ENCODE measurements at regions not wholly inside any gene's neighbourhood (a gene's known extent, or its start where the extent isn't known, plus 50 kb on each side); places are given as distances from the start of the nearest gene placed in this dataset.

DNA sequence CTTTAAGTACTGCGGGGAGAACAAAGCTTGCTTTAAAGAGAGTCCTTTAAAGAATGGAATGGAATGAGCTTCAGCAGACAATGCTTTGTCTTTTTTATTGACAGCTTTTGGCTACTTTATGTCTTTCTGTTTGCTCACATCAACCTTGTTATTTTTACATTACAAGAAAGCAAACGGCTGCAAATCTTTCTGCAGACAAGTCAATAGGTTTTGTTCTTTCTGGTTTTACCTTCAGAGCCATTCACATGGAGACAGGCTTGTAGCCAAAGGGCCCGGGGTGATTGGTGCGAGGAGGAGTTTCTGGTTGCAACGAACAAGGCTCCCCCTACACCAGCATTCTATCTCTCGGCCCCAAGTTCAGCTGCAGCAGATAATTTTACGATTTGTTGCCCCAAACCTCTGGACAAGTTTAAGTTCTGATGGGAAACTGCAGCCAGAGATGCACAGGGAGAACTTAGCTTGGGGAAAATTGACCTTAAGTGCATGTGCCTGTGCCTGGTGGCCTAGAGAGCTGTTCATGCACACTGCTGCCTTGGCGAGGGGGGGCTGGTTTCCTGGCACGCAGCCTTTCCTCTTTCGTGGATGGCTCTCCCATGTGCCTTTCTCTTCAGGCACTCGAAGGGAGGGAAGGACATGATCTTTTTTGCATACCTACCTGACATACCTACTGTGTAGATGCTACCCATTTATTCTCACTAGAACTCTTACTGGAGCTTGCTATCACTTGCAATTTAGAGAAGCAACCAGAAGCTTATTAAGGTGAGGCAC is 543.2 kb downstream of the DCDC2C start:
- no peak for DNase-seq
- no peak for TF ChIP-seq GATA1 (IDR thresholded peaks at IDR 0.05; ENCODE audit: low read depth, low read length)
- TF ChIP-seq POLR2A (IDR thresholded peaks at IDR 0.05; ENCODE audit: low read length) = no peak

DNA sequence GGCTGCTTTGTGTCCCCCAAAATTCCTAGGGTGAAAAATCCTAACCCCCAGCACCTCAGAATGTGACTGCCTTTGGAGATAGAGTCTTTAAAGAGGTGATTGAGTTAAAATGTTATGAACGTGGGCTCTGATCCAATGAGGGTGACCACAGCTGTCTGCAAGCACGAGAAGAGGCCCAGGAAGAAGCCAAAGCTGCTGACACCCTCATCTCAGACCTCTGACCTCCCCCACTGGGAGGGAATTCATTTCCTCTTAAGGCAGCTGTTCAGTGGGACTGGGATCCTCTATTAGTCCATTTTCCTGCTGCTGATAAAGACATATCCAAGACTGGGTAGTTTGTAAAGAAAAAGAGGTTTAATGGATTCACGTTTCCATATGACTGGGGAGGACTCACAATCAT is 544.4 kb downstream of the DCDC2C start:
- no peak for DNase-seq
- TF ChIP-seq POLR2A (IDR thresholded peaks at IDR 0.05; ENCODE audit: low read length) = no peak
- no peak for TF ChIP-seq GATA1 (IDR thresholded peaks at IDR 0.05; ENCODE audit: low read depth, low read length)

DNA sequence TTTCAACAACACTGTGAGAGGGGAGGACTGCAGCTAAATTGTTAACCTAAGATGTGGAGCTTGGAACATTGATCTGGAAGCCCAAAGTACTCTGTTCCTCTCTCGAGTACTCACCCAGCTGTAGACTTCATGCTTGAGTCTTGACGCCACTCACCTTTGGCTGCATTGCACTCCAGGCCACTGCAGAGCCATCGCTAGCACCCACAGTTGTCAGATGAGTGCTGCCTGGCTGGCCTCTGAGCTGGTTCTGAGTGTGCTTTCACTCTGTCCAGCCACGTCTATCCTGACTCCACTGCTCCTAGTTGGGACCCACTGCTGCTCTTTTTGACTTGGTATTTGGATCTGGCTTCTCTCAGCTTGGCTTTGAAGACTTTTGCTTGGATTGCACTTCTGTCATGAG is 552.1 kb downstream of the DCDC2C start:
- TF ChIP-seq GATA1 (IDR thresholded peaks at IDR 0.05; ENCODE audit: low read depth, low read length) = no peak
- TF ChIP-seq POLR2A (IDR thresholded peaks at IDR 0.05; ENCODE audit: low read length) = no peak
- DNase-seq = no peak

DNA sequence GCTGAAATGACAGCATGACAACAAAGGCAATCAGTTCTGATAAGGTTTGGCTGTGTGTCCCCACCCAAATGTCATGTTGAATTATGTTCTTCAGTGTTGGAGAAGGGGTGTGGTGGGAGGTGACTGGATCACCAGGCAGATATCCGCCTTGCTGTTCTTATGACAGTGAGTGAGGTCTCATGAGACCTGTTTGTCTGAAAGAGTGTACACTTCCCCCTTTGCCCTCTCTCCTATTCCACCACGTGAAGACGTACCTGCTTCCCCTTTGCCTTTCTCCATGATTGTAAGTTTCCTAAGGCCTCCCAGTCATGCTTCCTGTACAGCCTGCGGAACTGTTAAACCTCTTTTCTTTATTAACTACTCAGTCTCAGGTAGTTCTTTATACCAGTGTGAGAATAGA is 553.0 kb downstream of the DCDC2C start:
- no peak for DNase-seq
- no peak for TF ChIP-seq POLR2A (IDR thresholded peaks at IDR 0.05; ENCODE audit: low read length)
- TF ChIP-seq GATA1 (IDR thresholded peaks at IDR 0.05; ENCODE audit: low read depth, low read length) = no peak

DNA sequence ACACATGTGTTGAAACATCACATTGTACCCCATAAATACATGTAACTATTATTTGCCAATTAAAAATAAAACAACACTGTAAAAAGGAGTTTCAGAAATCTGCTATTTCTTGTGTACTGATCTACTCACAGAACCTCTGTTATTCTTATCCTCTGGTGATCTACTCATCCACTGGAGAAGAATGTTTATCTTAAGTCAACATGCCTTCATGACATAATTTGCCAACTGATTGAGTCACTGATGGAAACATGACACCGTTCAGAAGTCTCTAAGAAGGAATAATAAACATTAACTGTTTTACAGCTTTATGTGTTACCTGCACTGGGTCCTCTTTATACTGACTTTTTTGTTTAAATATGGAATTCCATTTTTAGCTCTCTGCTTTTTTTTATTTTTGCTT is 555.2 kb downstream of the DCDC2C start:
- TF ChIP-seq GATA1 (IDR thresholded peaks at IDR 0.05; ENCODE audit: low read depth, low read length) = no peak
- no peak for TF ChIP-seq POLR2A (IDR thresholded peaks at IDR 0.05; ENCODE audit: low read length)
- no peak for DNase-seq

DNA sequence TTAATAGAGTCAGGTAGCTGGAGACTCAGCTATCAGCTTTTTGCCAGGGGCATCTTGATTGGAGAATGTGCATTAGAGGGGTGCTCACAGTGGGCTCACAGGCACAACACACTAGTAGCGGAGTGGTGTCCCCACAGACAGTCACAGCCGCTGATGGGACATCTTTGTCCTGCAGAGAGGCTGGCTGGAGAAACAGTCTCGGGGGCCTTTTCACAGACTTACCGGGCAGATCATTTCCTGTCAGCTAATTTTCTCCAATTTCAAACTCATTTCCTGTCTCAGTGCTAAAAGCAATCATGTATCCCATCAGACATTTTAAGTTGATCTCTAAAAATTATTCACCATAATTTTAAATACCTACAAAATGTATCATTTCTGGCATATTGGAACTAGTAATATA is 562.6 kb downstream of the DCDC2C start:
- TF ChIP-seq POLR2A (IDR thresholded peaks at IDR 0.05; ENCODE audit: low read length) (no peak), GATA1 (IDR thresholded peaks at IDR 0.05; ENCODE audit: low read depth, low read length) (no peak)
- no peak for DNase-seq

DNA sequence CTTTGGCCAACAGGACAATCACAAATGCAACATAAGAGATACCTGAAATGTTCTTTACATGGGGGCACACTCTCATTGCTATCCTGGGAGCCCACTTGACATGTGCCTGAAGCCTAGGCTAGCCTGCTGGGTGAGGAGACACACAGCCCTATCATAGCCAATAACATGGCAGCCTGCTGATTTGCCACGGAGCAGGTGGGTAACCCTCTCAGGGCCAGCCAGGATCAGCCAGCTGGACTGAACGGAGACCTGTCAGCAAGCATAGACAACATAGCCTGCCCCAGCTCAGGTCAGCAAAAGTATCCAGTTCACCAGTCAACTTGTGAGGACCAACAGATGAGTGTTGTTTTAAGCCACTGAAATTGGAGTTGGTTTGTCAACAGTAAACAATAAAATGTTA is 566.5 kb downstream of the DCDC2C start:
- no peak for DNase-seq
- TF ChIP-seq GATA1 (IDR thresholded peaks at IDR 0.05; ENCODE audit: low read depth, low read length) (no peak), POLR2A (IDR thresholded peaks at IDR 0.05; ENCODE audit: low read length) (no peak)

DNA sequence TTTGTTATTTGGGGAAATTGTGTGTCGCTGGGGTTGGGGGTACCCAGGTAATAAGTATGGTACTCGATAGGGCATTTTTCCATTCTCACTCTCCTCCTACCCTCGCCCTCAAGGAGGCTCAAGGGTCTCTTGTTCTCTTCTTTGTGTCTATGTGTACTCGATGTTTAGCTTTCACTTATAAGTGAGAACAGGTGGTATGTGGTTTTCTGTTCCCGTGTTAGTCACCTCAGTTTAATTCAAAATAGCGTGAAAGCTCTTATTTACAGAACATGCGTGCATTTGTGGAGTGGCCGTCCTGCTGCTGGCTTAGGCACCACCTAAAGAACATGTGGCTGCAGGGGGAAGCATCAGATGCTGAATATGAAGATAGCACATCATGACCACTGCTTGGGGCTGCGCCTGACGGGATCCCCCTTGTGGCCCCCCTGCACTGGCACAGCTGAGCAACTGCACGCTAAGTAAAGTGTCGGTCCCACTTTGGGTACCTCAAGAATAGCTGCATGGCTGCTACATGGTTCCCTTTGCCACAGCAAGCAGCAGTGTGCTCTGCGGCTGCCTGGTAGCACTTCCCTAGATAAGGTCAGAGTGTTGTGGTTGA is 569.0 kb downstream of the DCDC2C start:
- DNase-seq = no peak
- TF ChIP-seq GATA1 (IDR thresholded peaks at IDR 0.05; ENCODE audit: low read depth, low read length) (no peak), POLR2A (IDR thresholded peaks at IDR 0.05; ENCODE audit: low read length) (no peak)

DNA sequence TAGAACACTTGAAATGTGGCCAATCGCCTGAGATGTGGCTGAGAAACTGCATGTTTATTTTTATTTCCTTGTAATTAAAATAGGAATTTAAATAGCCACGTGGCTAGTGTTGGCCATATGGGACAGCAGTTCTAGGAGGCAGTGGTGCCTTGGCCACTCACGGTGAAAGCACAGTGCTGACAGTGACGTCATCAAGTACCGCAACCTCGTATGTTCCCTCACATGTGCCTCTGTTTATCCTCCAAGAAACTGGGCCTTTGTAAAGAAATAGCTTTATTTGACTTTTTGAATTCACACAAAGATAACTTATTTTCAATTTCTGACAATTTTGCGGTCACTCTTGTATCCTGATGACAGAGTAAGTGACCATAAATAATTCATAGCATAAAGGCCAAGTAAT is 575.0 kb downstream of the DCDC2C start:
- TF ChIP-seq POLR2A (IDR thresholded peaks at IDR 0.05; ENCODE audit: low read length) = no peak
- no peak for TF ChIP-seq GATA1 (IDR thresholded peaks at IDR 0.05; ENCODE audit: low read depth, low read length)
- no peak for DNase-seq

DNA sequence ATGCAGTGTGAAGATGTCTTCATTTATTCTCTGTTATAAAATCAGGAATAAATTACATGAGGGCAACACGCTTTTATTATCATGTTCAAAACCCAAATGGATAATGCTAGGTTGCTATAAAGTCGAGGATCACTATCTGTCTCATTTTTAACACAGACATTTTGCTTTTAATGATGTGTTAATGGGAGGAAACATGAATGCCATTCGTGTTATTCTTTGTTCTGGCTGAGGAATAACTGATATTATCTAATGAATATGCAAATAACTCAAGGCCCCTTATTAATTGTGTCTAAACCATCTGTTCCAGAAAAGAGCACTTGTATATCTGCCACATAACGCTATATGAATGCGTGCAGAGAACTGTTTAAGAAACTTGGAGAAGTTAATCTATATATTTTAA is 576.1 kb downstream of the DCDC2C start:
- DNase-seq = no peak
- TF ChIP-seq POLR2A (IDR thresholded peaks at IDR 0.05; ENCODE audit: low read length) = no peak
- TF ChIP-seq GATA1 (IDR thresholded peaks at IDR 0.05; ENCODE audit: low read depth, low read length) = no peak

DNA sequence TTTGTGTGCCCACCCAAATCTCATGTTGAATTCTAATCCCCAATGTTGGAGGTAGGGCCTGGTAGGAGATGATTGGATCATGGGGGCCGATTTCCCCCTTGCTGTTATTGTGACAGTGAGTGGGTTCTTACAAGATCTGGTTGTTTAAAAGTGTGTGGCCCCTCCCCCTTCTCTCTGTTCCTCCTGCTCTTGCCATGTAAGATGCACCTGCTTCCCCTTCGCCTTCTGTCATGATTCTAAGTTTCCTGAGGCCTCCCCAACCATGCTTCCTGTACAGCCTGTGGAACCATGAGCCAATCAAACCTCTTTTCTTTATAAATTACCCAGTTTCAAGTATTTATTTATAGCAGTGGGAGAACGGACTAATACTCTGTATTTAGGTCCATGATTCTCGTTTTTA is 588.1 kb downstream of the DCDC2C start:
- DNase-seq = no peak
- no peak for TF ChIP-seq GATA1 (IDR thresholded peaks at IDR 0.05; ENCODE audit: low read depth, low read length)
- TF ChIP-seq POLR2A (IDR thresholded peaks at IDR 0.05; ENCODE audit: low read length) = no peak

DNA sequence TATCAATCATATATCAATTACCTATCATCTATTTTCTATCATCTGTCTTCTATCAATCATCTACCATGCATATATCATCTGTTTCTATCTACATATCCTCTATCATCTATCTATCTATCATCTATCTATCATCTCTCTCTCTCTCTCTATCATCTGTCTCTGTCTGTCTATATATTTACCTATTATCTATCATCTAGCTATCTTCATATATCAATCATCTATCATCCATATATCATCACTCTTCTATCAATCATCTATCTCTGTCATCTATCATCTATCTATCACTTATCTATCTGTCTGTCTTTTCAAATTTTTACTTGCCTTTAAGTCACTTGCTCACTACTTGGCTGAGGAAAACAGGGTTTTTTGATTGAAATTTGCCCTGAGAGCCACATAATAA is 592.3 kb downstream of the DCDC2C start:
- DNase-seq = no peak
- no peak for TF ChIP-seq GATA1 (IDR thresholded peaks at IDR 0.05; ENCODE audit: low read depth, low read length)

DNA sequence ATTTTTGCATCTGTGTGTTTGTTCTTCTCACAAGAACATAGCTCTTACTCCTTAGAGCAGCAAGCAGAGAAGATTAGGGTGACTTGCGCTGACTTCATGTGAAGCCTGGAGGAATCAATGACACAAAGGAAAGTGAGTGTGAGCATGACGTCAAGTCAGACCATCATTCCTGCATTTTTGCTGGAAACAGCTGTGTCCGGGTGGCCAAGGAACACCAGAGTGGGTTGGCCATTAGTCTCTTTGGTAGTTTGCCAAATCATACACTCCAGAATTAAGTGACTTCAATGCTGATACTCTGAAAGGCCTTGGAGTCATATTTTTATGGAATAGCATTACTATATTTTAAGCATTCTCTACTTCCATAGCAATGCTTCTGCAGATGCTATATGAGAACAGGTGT is 597.2 kb downstream of the DCDC2C start:
- no peak for DNase-seq
- TF ChIP-seq GATA1 (IDR thresholded peaks at IDR 0.05; ENCODE audit: low read depth, low read length) (no peak), POLR2A (IDR thresholded peaks at IDR 0.05; ENCODE audit: low read length) (no peak)

DNA sequence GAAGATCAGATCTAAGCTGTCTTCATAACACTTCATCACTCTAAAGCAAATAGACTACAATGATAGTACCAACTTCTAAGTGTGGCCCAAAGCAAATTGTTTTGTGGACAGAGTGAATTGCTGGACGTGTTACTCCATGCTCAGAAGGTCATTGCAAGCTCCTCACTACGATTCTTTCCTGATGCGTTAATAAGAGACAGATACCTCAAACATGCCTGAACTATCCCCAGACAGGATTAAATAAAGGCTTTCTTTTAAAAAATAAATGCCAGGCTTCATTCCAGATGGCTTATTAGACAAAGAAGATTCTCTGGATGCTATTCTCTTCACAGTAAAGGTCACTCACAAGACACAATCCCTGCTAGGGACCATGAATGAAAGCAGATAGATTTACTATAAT is 621.2 kb downstream of the DCDC2C start:
- TF ChIP-seq POLR2A (IDR thresholded peaks at IDR 0.05; ENCODE audit: low read length) = no peak
- TF ChIP-seq GATA1 (IDR thresholded peaks at IDR 0.05; ENCODE audit: low read depth, low read length) = no peak
- no peak for DNase-seq

DNA sequence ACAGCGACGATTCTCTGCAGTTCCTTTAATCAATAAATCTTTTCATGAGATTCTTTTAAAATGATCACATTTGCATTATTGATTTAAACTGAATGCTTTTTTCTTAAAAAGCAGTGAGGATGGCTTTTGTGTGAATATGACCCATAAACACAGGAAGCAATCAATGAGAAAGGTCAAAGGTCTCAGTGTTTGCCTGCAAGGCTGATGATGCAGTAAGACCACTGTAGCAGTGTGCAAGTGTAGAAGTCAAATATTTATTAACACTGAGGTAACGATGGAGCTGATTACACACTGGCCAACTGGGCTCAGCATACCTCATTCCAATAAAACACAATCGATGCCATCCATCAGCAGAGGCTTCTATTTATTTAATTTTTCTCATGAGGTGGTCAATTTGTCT is 633.5 kb downstream of the DCDC2C start:
- DNase-seq = no peak
- TF ChIP-seq GATA1 (IDR thresholded peaks at IDR 0.05; ENCODE audit: low read depth, low read length) (no peak), POLR2A (IDR thresholded peaks at IDR 0.05; ENCODE audit: low read length) (no peak)
